ENCODE measurements at regions not wholly inside any gene's neighbourhood (a gene's known extent, or its start where the extent isn't known, plus 50 kb on each side); places are given as distances from the start of the nearest gene placed in this dataset.

- intact Hi-C loops (cut with DNase I), result no loop called here
- DNase-seq (ENCODE audit: missing footprints), result no peak
- no peak for ATAC-seq
These were observed 111.8 kb downstream of the BARX1 start for GRCh38 chr9:93843396-93843795.

- intact Hi-C loops (cut with DNase I), result no loop called here
- DNase-seq (ENCODE audit: missing footprints) (no peak), ATAC-seq (no peak)
These were observed 124.5 kb downstream of the BARX1 start for GRCh38 chr9:93830606-93831005.

- ATAC-seq, result no peak
- intact Hi-C loops (cut with DNase I), result no loop called here
- no peak for DNase-seq (ENCODE audit: missing footprints)
These were observed 125.1 kb downstream of the BARX1 start for GRCh38 chr9:93830012-93830596.

GRCh38 chr9:93829271-93830011 lies 125.7 kb downstream of the BARX1 start:
- no peak for DNase-seq (ENCODE audit: missing footprints)
- ATAC-seq, result no peak
- intact Hi-C loops (cut with DNase I), result loop anchor here (5.0 kb wide), 1 partner anchor 133 kb away; no protein-coding TSS in a partner anchor

GRCh38 chr9:93828331-93829097 lies 126.6 kb downstream of the BARX1 start:
- no peak for ATAC-seq

GRCh38 chr9:93827545-93828330 lies 127.4 kb downstream of the BARX1 start:
- peak; percentile 82 for ATAC-seq
- intact Hi-C loops (cut with DNase I), result loop anchor here (5.0 kb wide), 1 partner anchor 135 kb away; no protein-coding TSS in a partner anchor
- peak; percentile 77 for DNase-seq (ENCODE audit: missing footprints)

More at GRCh38 chr9:93828331-93829097, 126.6 kb downstream of the BARX1 start:
- DNase-seq (ENCODE audit: missing footprints), result no peak
- intact Hi-C loops (cut with DNase I), result loop anchor here (5.0 kb wide), 1 partner anchor 134 kb away; no protein-coding TSS in a partner anchor

- intact Hi-C loops (cut with DNase I), result loop anchor here (5.0 kb wide), 1 partner anchor 135 kb away; no protein-coding TSS in a partner anchor
- DNase-seq (ENCODE audit: missing footprints), result no peak
- ATAC-seq, result peak; percentile 10
These were observed 128.1 kb downstream of the BARX1 start for GRCh38 chr9:93826905-93827544.

GRCh38 chr9:93826209-93826608 lies 128.9 kb downstream of the BARX1 start:
- intact Hi-C loops (cut with DNase I), result loop anchor here (5.0 kb wide), 1 partner anchor 136 kb away; no protein-coding TSS in a partner anchor
- ATAC-seq, result no peak
- DNase-seq (ENCODE audit: missing footprints), result no peak

- intact Hi-C loops (cut with DNase I), result loop anchor here (5.0 kb wide), 1 partner anchor 137 kb away; no protein-coding TSS in a partner anchor
- ATAC-seq, result no peak
- no peak for DNase-seq (ENCODE audit: missing footprints)
These were observed 129.6 kb downstream of the BARX1 start for GRCh38 chr9:93825348-93826115.

- ATAC-seq (no peak), DNase-seq (ENCODE audit: missing footprints) (no peak)
- intact Hi-C loops (cut with DNase I), result loop anchor here (5.0 kb wide), 1 partner anchor 138 kb away; no protein-coding TSS in a partner anchor
These were observed 130.5 kb downstream of the BARX1 start for GRCh38 chr9:93824386-93825294.

GRCh38 chr9:93823245-93824072 lies 131.7 kb downstream of the BARX1 start:
- ATAC-seq, result no peak
- DNase-seq (ENCODE audit: missing footprints), result no peak
- intact Hi-C loops (cut with DNase I), result no loop called here

GRCh38 chr9:93822229-93822628 lies 132.9 kb downstream of the BARX1 start:
- DNase-seq (ENCODE audit: missing footprints), result no peak
- ATAC-seq, result no peak
- intact Hi-C loops (cut with DNase I), result no loop called here

GRCh38 chr9:93821307-93821703 lies 133.8 kb downstream of the BARX1 start:
- no peak for ATAC-seq
- intact Hi-C loops (cut with DNase I), result no loop called here

GRCh38 chr9:93820667-93821306 lies 134.4 kb downstream of the BARX1 start:
- ATAC-seq, result no peak
- intact Hi-C loops (cut with DNase I), result no loop called here
- no peak for DNase-seq (ENCODE audit: missing footprints)

More at GRCh38 chr9:93821307-93821703, 133.8 kb downstream of the BARX1 start:
- no peak for DNase-seq (ENCODE audit: missing footprints)

GRCh38 chr9:93819905-93820304 lies 135.2 kb downstream of the BARX1 start:
- intact Hi-C loops (cut with DNase I), result no loop called here

More at GRCh38 chr9:93819905-93820304, 135.2 kb downstream of the BARX1 start:
- ATAC-seq (no peak), DNase-seq (ENCODE audit: missing footprints) (no peak)

All from Right ventricle myocardium inferior (tissue), 1 donor.